ENCODE measurements at regions not wholly inside any gene's neighbourhood (a gene's known extent, or its start where the extent isn't known, plus 50 kb on each side); places are given as distances from the start of the nearest gene placed in this dataset.

DNA sequence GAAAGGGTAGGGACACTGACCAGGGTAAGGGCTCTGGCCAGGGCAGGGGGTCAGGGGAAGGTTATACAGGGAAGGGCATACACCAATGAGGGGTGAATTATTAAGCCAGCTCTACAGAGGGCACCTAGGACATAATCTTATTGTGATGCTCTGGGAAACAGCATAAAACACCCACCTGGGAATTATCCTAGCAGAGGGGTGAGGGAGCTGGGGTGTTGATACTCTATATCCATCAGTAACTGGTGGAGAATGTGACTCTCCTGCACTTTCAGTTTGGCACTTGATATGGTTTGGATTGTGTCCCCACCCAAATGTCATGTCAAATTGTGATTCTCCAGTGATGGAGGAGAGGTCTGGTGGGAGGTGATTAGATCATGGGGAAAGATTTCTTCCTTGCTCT, 291.2 kb downstream of the ASMT start:
- TF ChIP-seq, protein P1, sequence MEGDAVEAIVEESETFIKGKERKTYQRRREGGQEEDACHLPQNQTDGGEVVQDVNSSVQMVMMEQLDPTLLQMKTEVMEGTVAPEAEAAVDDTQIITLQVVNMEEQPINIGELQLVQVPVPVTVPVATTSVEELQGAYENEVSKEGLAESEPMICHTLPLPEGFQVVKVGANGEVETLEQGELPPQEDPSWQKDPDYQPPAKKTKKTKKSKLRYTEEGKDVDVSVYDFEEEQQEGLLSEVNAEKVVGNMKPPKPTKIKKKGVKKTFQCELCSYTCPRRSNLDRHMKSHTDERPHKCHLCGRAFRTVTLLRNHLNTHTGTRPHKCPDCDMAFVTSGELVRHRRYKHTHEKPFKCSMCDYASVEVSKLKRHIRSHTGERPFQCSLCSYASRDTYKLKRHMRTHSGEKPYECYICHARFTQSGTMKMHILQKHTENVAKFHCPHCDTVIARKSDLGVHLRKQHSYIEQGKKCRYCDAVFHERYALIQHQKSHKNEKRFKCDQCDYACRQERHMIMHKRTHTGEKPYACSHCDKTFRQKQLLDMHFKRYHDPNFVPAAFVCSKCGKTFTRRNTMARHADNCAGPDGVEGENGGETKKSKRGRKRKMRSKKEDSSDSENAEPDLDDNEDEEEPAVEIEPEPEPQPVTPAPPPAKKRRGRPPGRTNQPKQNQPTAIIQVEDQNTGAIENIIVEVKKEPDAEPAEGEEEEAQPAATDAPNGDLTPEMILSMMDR (IDR thresholded peaks at IDR 0.05) = no peak
- TF ChIP-seq POLR2AphosphoS5 (IDR thresholded peaks at IDR 0.05) = no peak
- TF ChIP-seq EP300 (IDR thresholded peaks at IDR 0.05) = no peak
- no peak for TF ChIP-seq POLR2A (IDR thresholded peaks at IDR 0.05)
